Ectodermal cell (in vitro differentiated cells): ENCODE measurements at regions not wholly inside any gene's neighbourhood (a gene's known extent, or its start where the extent isn't known, plus 50 kb on each side); places are given as distances from the start of the nearest gene placed in this dataset.

ENCODE experiments used
- H3K27ac ChIP-seq: 2 replicates; pipeline ENCODE4 v1.7.0; 2013; ENCODE audit warnings: mild to moderate bottlenecking, low read depth, low read length; ENCODE audit not compliant: insufficient read depth, poor library complexity, severe bottlenecking
- H3K27me3 ChIP-seq: 2 replicates; pipeline ENCODE4 v1.7.0; 2013; ENCODE audit warnings: mild to moderate bottlenecking, low read length; ENCODE audit not compliant: insufficient read depth, control insufficient read depth, poor library complexity, severe bottlenecking
- H3K36me3 ChIP-seq: one replicate; pipeline ENCODE4 v1.7.0; 2013; ENCODE audit warnings: low read length; ENCODE audit not compliant: control insufficient read depth, insufficient read depth
- H3K4me1 ChIP-seq: one replicate; pipeline ENCODE4 v1.7.0; 2013; ENCODE audit warnings: low read length; ENCODE audit not compliant: control insufficient read depth, insufficient read depth
- H3K4me3 ChIP-seq: 2 replicates; pipeline ENCODE4 v1.7.0; 2013; ENCODE audit warnings: low read depth, low read length, control low read depth; ENCODE audit not compliant: insufficient read depth
- H3K9me3 ChIP-seq: 2 replicates; pipeline ENCODE4 v1.7.0; 2013; ENCODE audit warnings: mild to moderate bottlenecking, low read length, moderate library complexity; ENCODE audit not compliant: control insufficient read depth
- WGBS, 2 experiments: methylation state at CpG; one replicate each; pipeline ENCODE4 v1.1.7; 2013; ENCODE audit warnings: missing lambda C conversion rate in 2 of 2; 5-methylcytosine and 5-hydroxymethylcytosine counted together

- no peaks in the 10 kb centered on the region for H3K9me3 ChIP-seq
- WGBS, 2 experiments = 89 to 93% methylated on average over 11 of the region's 11 CpGs
- H3K27me3 ChIP-seq = no peaks in the 10 kb centered on the region
- H3K36me3 ChIP-seq = no peaks in the 10 kb centered on the region
- H3K4me1 ChIP-seq = no peaks in the 10 kb centered on the region
- H3K4me3 ChIP-seq = no peak overlapping the region
- H3K27ac ChIP-seq = no peak overlapping the region
These were observed 447.0 kb upstream of the SMIM21 start for GRCh38 chr18:75874401-75875089.

- Histone ChIP-seq H3K27me3 (no peaks in the 10 kb centered on the region), H3K9me3 (no peaks in the 10 kb centered on the region), H3K4me1 (no peaks in the 10 kb centered on the region), H3K4me3 (no peak overlapping the region), H3K36me3 (no peaks in the 10 kb centered on the region), H3K27ac (no peak overlapping the region)
- whole genome bisulfite sequencing, 2 experiments = 92 to 100% methylated on average over 3 of the region's 3 CpGs
These were observed 444.1 kb upstream of the SMIM21 start for GRCh38 chr18:75871596-75871995.

- Histone ChIP-seq H3K4me3 (no peak overlapping the region), H3K4me1 (no peaks in the 10 kb centered on the region), H3K36me3 (no peaks in the 10 kb centered on the region), H3K27me3 (no peaks in the 10 kb centered on the region), H3K27ac (no peak overlapping the region), H3K9me3 (no peaks in the 10 kb centered on the region)
- 75 to 88% methylated on average over 1 of the region's 1 CpG for WGBS, 2 experiments
These were observed 441.7 kb upstream of the SMIM21 start for GRCh38 chr18:75869162-75869561.

- Histone ChIP-seq H3K27ac (no peak overlapping the region), H3K9me3 (no peaks in the 10 kb centered on the region), H3K4me3 (no peak overlapping the region), H3K27me3 (no peaks in the 10 kb centered on the region), H3K4me1 (no peaks in the 10 kb centered on the region), H3K36me3 (no peaks in the 10 kb centered on the region)
- WGBS, 2 experiments = 83% methylated on average over 9 of the region's 9 CpGs
These were observed 440.5 kb upstream of the SMIM21 start for GRCh38 chr18:75868031-75868430.

GRCh38 chr18:75865639-75866038, 438.1 kb upstream of the SMIM21 start:
- Histone ChIP-seq H3K36me3 (no peaks in the 10 kb centered on the region), H3K9me3 (no peaks in the 10 kb centered on the region), H3K4me1 (no peaks in the 10 kb centered on the region), H3K4me3 (no peak overlapping the region), H3K27me3 (no peaks in the 10 kb centered on the region), H3K27ac (no peak overlapping the region)
- 94 to 95% methylated on average over 5 to 6 of the region's 6 CpGs for WGBS, 2 experiments

- WGBS, 2 experiments = 91% methylated on average over 1 of the region's 1 CpG
- Histone ChIP-seq H3K27me3 (no peaks in the 10 kb centered on the region), H3K4me3 (no peak overlapping the region), H3K27ac (no peak overlapping the region), H3K9me3 (no peaks in the 10 kb centered on the region), H3K36me3 (no peaks in the 10 kb centered on the region), H3K4me1 (no peaks in the 10 kb centered on the region)
These were observed 437.3 kb upstream of the SMIM21 start for GRCh38 chr18:75864816-75865215.

- H3K36me3 ChIP-seq = no peaks in the 10 kb centered on the region
- H3K9me3 ChIP-seq = no peaks in the 10 kb centered on the region
- no peaks in the 10 kb centered on the region for H3K27me3 ChIP-seq
- H3K27ac ChIP-seq = no peak overlapping the region
- H3K4me1 ChIP-seq = no peaks in the 10 kb centered on the region
- H3K4me3 ChIP-seq = no peak overlapping the region
- 93 to 99% methylated on average over 5 of the region's 5 CpGs for WGBS, 2 experiments
These were observed 436.2 kb upstream of the SMIM21 start for GRCh38 chr18:75863696-75864095.

- 70 to 75% methylated on average over 5 of the region's 5 CpGs for WGBS, 2 experiments
- no peaks in the 10 kb centered on the region for H3K4me1 ChIP-seq
- no peaks in the 10 kb centered on the region for H3K36me3 ChIP-seq
- no peak overlapping the region for H3K27ac ChIP-seq
- H3K27me3 ChIP-seq = no peaks in the 10 kb centered on the region
- no peak overlapping the region for H3K4me3 ChIP-seq
- H3K9me3 ChIP-seq = no peaks in the 10 kb centered on the region
These were observed 435.0 kb upstream of the SMIM21 start for GRCh38 chr18:75862458-75862857.

- no peak overlapping the region for H3K27ac ChIP-seq
- H3K9me3 ChIP-seq = no peaks in the 10 kb centered on the region
- WGBS, 2 experiments = 92 to 93% methylated on average over 7 of the region's 7 CpGs
These were observed 432.7 kb upstream of the SMIM21 start for GRCh38 chr18:75860166-75860565.

GRCh38 chr18:75859533-75859932, 432.0 kb upstream of the SMIM21 start:
- Histone ChIP-seq H3K4me1 (no peaks in the 10 kb centered on the region), H3K27ac (no peak overlapping the region), H3K9me3 (no peaks in the 10 kb centered on the region), H3K27me3 (no peaks in the 10 kb centered on the region), H3K36me3 (no peaks in the 10 kb centered on the region), H3K4me3 (no peak overlapping the region)
- WGBS, 2 experiments = 90 to 92% methylated on average over 5 of the region's 5 CpGs

More at GRCh38 chr18:75860166-75860565, 432.7 kb upstream of the SMIM21 start:
- Histone ChIP-seq H3K4me1 (no peaks in the 10 kb centered on the region), H3K36me3 (no peaks in the 10 kb centered on the region), H3K27me3 (no peaks in the 10 kb centered on the region), H3K4me3 (no peak overlapping the region)

- Histone ChIP-seq H3K9me3 (no peaks in the 10 kb centered on the region), H3K4me1 (no peaks in the 10 kb centered on the region), H3K27ac (no peak overlapping the region), H3K4me3 (no peak overlapping the region), H3K27me3 (no peaks in the 10 kb centered on the region), H3K36me3 (no peaks in the 10 kb centered on the region)
- 82 to 87% methylated on average over 2 of the region's 2 CpGs for WGBS, 2 experiments
These were observed 431.3 kb upstream of the SMIM21 start for GRCh38 chr18:75858754-75859153.
